Activated B cell treated with CpG ODN at 0.5 μM for 24 hours (primary cell): ENCODE measurements at regions not wholly inside any gene's neighbourhood (a gene's known extent, or its start where the extent isn't known, plus 50 kb on each side); places are given as distances from the start of the nearest gene placed in this dataset.

Source experiments
- ATAC-seq: fragments of 200-7000 bp; cut with Tn5 transposase; one replicate; pipeline ENCODE4 v1.10.0; 2021; ENCODE audit warnings: low read depth, mild to moderate bottlenecking, moderate library complexity
- CTCF ChIA-PET: fragments of 350-600 bp; sonication (Branson Sonifier 250); formaldehyde crosslinking; loops from one replicate; lab custom pipeline; 2021; ENCODE audit warnings: antibody characterized with exemption; lab: Charles Lee
- POLR2A ChIA-PET: fragments of 350-600 bp; sonication (Branson Sonifier 250); formaldehyde crosslinking; loops from one replicate; lab custom pipeline; 2021; ENCODE audit warnings: antibody characterized with exemption; lab: Charles Lee
- DNase-seq: peaks from one replicate; pipeline ENCODE4 v3.0.0; 2022
- H3K27ac Mint-ChIP-seq: one replicate; pipeline ENCODE4 v1.8.0; 2020; ENCODE audit warnings: mixed read lengths
- H3K27me3 Mint-ChIP-seq: one replicate; pipeline ENCODE4 v1.8.0; 2021; ENCODE audit warnings: mixed read lengths
- H3K36me3 Mint-ChIP-seq: one replicate; pipeline ENCODE4 v1.8.0; 2021; ENCODE audit warnings: low read depth, mixed read lengths
- H3K4me1 Mint-ChIP-seq: one replicate; pipeline ENCODE4 v1.8.0; 2021; ENCODE audit warnings: mixed read lengths
- H3K4me3 Mint-ChIP-seq: one replicate; pipeline ENCODE4 v1.8.0; 2020; ENCODE audit warnings: mild to moderate bottlenecking, mixed read lengths
- H3K9me3 Mint-ChIP-seq: one replicate; pipeline ENCODE4 v1.8.0; 2020; ENCODE audit warnings: mixed read lengths
- CTCF ChIP-seq: fragments of 200-600 bp; IDR thresholded peaks from one replicate; pipeline ENCODE4 v1.8.0; 2022; ENCODE audit warnings: antibody characterized with exemption, mild to moderate bottlenecking
- intact Hi-C: fragments of 100-400 bp; cut with micrococcal nuclease; formaldehyde crosslinking; loops from one replicate; pipeline ENCODE4 v1.15.1; 2024

- no peak for TF ChIP-seq CTCF
Observed at GRCh38 chr18:22634464-22634863, 216.7 kb upstream of the CTAGE1 start.

GRCh38 chr18:22637787-22638186, 220.1 kb upstream of the CTAGE1 start:
- no peak for ATAC-seq
- H3K9me3 Mint-ChIP-seq, result peaks cover 9% of the 10 kb centered on the region

More at GRCh38 chr18:22634464-22634863, 216.7 kb upstream of the CTAGE1 start:
- Mint-ChIP-seq H3K4me1 (no peaks in the 10 kb centered on the region), H3K4me3 (no peak overlapping the region), H3K9me3 (peaks cover 7% of the 10 kb centered on the region), H3K27me3 (no peaks in the 10 kb centered on the region), H3K27ac (no peak overlapping the region), H3K36me3 (no peaks in the 10 kb centered on the region)
- DNase-seq (no peak), ATAC-seq (no peak)
- POLR2A ChIA-PET, result no interaction called here
- intact Hi-C loops, result no loop called here
- CTCF ChIA-PET, result no interaction called here

GRCh38 chr18:22639026-22639463, 221.3 kb upstream of the CTAGE1 start:
- CTCF ChIA-PET, result no interaction called here
- no peak for TF ChIP-seq CTCF
- Mint-ChIP-seq H3K4me3 (no peak overlapping the region), H3K36me3 (no peaks in the 10 kb centered on the region), H3K27me3 (no peaks in the 10 kb centered on the region), H3K9me3 (peaks cover 9% of the 10 kb centered on the region), H3K27ac (no peak overlapping the region), H3K4me1 (no peaks in the 10 kb centered on the region)
- intact Hi-C loops, result no loop called here
- ATAC-seq (no peak), DNase-seq (no peak)
- POLR2A ChIA-PET, result no interaction called here

More at GRCh38 chr18:22637787-22638186, 220.1 kb upstream of the CTAGE1 start:
- Mint-ChIP-seq H3K36me3 (no peaks in the 10 kb centered on the region), H3K27ac (no peak overlapping the region), H3K4me3 (no peak overlapping the region), H3K27me3 (no peaks in the 10 kb centered on the region), H3K4me1 (no peaks in the 10 kb centered on the region)
- no peak for TF ChIP-seq CTCF
- ChIA-PET POLR2A (no interaction called here), CTCF (no interaction called here)
- intact Hi-C loops, result no loop called here
- no peak for DNase-seq

- no peak overlapping the region for H3K4me3 Mint-ChIP-seq
- no peak for TF ChIP-seq CTCF
- no peak overlapping the region for H3K27ac Mint-ChIP-seq
- no peak for DNase-seq
- H3K4me1 Mint-ChIP-seq, result no peaks in the 10 kb centered on the region
- ChIA-PET POLR2A (no interaction called here), CTCF (no interaction called here)
- no peaks in the 10 kb centered on the region for H3K27me3 Mint-ChIP-seq
- peaks cover 9% of the 10 kb centered on the region for H3K9me3 Mint-ChIP-seq
- intact Hi-C loops, result no loop called here
- H3K36me3 Mint-ChIP-seq, result no peaks in the 10 kb centered on the region
- ATAC-seq, result no peak
Observed at GRCh38 chr18:22639561-22639960, 221.8 kb upstream of the CTAGE1 start.

- Mint-ChIP-seq H3K27me3 (no peaks in the 10 kb centered on the region), H3K9me3 (peaks cover 9% of the 10 kb centered on the region), H3K4me3 (no peak overlapping the region), H3K27ac (no peak overlapping the region), H3K36me3 (no peaks in the 10 kb centered on the region), H3K4me1 (no peaks in the 10 kb centered on the region)
- POLR2A ChIA-PET, result no interaction called here
- DNase-seq (no peak), ATAC-seq (no peak)
- CTCF ChIA-PET, result no interaction called here
- no peak for TF ChIP-seq CTCF
- intact Hi-C loops, result no loop called here
Observed at GRCh38 chr18:22640281-22640842, 222.6 kb upstream of the CTAGE1 start.
